Esophagus muscularis mucosa (tissue), 4 donors: ENCODE measurements at regions not wholly inside any gene's neighbourhood (a gene's known extent, or its start where the extent isn't known, plus 50 kb on each side); places are given as distances from the start of the nearest gene placed in this dataset.

ENCODE experiments used
- DNase-seq: peaks from one replicate; pipeline ENCODE4 v3.0.0-alpha.2; 2017; ENCODE audit errors: extremely low spot score
- H3K27ac ChIP-seq, 4 donors: fragments of 200-600 bp; sonication (generic); replicated peaks in 1 of 4; 1 replicate in 3 of 4; 2 replicates in 1 of 4; pipeline ENCODE4 v1.5.1; 2016 to 2019; ENCODE audit warnings: mild to moderate bottlenecking in 1 of 4
- H3K27me3 ChIP-seq, 4 donors: fragments of 200-600 bp; sonication (generic); one replicate each; pipeline versions ENCODE4 v1.5.1 to v1.6.0; 2016 to 2019
- H3K36me3 ChIP-seq, 4 donors: fragments of 200-600 bp; sonication (generic); one replicate each; pipeline ENCODE4 v1.5.1; 2016 to 2019
- H3K4me1 ChIP-seq, 4 donors: fragments of 200-600 bp; sonication (generic); one replicate each; pipeline ENCODE4 v1.5.1; 2016 to 2019
- H3K4me3 ChIP-seq, 4 donors: fragments of 200-600 bp; sonication (generic); 1 replicate in 2 of 4; 2 replicates in 2 of 4; pipeline ENCODE4 v1.5.1; 2016 to 2019; ENCODE audit warnings: mild to moderate bottlenecking in 4 of 4, moderate library complexity in 1 of 4
- H3K9me3 ChIP-seq, 4 donors: fragments of 200-600 bp; sonication (generic); 1 replicate in 3 of 4; 2 replicates in 1 of 4; pipeline ENCODE4 v1.5.1; 2016 to 2019
- EP300 ChIP-seq: sonication (generic); formaldehyde crosslinking; IDR thresholded peaks from one replicate; pipeline ENCODE4 v1.6.1; 2017; ENCODE audit warnings: antibody characterized with exemption
- POLR2A ChIP-seq: fragments of 450-650 bp; IDR thresholded peaks from one replicate; pipeline ENCODE4 v1.6.1; 2017; ENCODE audit warnings: antibody characterized with exemption, moderate library complexity, mild to moderate bottlenecking, low read depth
- POLR2AphosphoS5 ChIP-seq, 2 donors: sonication (generic); formaldehyde crosslinking; IDR thresholded peaks; one replicate each; pipeline ENCODE4 v1.6.1; 2017; ENCODE audit warnings: antibody characterized with exemption in 2 of 2
- WGBS: methylation state at CpG from one replicate; pipeline ENCODE4 v1.1.5; 2018; 5-methylcytosine and 5-hydroxymethylcytosine counted together
- intact Hi-C: fragments of 100-400 bp; cut with DNase I; formaldehyde crosslinking; loops from one replicate; pipeline ENCODE4 v1.15.1; 2023
- TF ChIP-seq, protein P1 (sequence below), 3 experiments: fragments of 200-600 bp in 2 of 3; fragments of 450-650 bp in 1 of 3; sonication (generic) in 2 of 3; IDR thresholded peaks; one replicate each; pipeline ENCODE4 v1.5.1; 2017 to 2019; ENCODE audit warnings: antibody characterized with exemption in 3 of 3, mild to moderate bottlenecking in 2 of 3, moderate library complexity in 1 of 3

DNA sequence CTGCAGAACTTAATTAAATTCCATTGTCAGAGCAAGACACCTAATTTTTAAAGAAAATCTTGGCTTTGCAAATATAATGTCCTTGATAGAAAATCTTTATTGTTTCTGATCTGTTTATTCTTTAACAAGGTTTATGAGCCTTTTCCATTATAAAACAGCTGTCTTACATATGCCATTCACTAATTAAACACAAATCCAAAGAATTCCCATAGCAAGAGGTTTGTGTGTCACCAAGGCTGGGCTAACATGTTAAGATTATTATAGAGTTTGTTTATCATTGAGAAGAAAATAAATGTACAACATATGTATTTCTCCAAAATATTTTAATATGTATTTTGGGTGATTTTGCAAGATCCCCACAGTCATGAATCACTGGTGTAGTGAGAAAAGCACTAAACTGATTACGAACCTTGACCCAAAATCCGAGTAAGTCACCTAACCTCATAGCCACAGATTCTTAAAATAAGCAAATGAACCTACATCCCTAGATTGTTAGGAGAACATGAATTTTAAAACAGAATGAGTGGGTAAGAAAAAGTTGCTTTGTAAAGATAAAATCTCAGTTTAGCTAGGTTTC is 694.8 kb upstream of the INTU start:
- no peaks in the 10 kb centered on the region for H3K9me3 ChIP-seq
- TF ChIP-seq POLR2AphosphoS5 (IDR thresholded peaks at IDR 0.05) (no peak), POLR2A (no peak), EP300 (no peak)
- TF ChIP-seq, protein P1, sequence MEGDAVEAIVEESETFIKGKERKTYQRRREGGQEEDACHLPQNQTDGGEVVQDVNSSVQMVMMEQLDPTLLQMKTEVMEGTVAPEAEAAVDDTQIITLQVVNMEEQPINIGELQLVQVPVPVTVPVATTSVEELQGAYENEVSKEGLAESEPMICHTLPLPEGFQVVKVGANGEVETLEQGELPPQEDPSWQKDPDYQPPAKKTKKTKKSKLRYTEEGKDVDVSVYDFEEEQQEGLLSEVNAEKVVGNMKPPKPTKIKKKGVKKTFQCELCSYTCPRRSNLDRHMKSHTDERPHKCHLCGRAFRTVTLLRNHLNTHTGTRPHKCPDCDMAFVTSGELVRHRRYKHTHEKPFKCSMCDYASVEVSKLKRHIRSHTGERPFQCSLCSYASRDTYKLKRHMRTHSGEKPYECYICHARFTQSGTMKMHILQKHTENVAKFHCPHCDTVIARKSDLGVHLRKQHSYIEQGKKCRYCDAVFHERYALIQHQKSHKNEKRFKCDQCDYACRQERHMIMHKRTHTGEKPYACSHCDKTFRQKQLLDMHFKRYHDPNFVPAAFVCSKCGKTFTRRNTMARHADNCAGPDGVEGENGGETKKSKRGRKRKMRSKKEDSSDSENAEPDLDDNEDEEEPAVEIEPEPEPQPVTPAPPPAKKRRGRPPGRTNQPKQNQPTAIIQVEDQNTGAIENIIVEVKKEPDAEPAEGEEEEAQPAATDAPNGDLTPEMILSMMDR (IDR thresholded peaks at IDR 0.05) = no peak
- H3K27me3 ChIP-seq = no peaks in the 10 kb centered on the region
- 86% methylated on average over 2 of the region's 2 CpGs for WGBS
- no peak for DNase-seq
- H3K36me3 ChIP-seq = no peaks in the 10 kb centered on the region
- intact Hi-C loops = no loop called here
- no peak overlapping the region for H3K4me3 ChIP-seq
- H3K4me1 ChIP-seq = peaks cover 0 to 7% (median 2%) of the 10 kb centered on the region in 4 donors
- H3K27ac ChIP-seq = no peak overlapping the region

DNA sequence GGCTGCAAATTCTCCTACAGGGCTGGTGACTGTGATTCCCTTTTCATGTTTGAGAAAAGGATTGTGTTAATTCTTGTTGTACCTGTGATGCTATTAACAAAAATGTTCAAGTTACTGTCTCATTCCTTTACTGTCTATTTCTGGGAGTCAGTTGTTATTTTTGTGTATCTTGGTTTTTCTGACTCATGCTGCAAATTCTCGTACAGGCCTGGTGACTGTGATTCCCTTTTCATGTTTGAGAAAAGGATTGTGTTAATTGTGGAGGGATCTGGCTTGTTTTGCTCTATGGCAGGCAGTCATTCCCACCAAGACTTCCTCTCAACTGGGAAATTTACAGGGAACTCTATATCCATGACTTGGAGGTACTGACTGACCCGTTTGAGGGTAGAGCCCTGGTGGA is 693.4 kb upstream of the INTU start:
- Histone ChIP-seq H3K9me3 (no peaks in the 10 kb centered on the region), H3K4me3 (no peak overlapping the region), H3K4me1 (peaks cover 0 to 7% (median 2%) of the 10 kb centered on the region in 4 donors), H3K27me3 (no peaks in the 10 kb centered on the region), H3K27ac (no peak overlapping the region), H3K36me3 (no peaks in the 10 kb centered on the region)
- DNase-seq = no peak
- no peak for TF ChIP-seq POLR2AphosphoS5 (IDR thresholded peaks at IDR 0.05)
- no peak for TF ChIP-seq EP300
- TF ChIP-seq, protein P1 (IDR thresholded peaks at IDR 0.05) = no peak
- TF ChIP-seq POLR2A = no peak
- intact Hi-C loops = no loop called here
- 57% methylated on average over 2 of the region's 2 CpGs for WGBS

DNA sequence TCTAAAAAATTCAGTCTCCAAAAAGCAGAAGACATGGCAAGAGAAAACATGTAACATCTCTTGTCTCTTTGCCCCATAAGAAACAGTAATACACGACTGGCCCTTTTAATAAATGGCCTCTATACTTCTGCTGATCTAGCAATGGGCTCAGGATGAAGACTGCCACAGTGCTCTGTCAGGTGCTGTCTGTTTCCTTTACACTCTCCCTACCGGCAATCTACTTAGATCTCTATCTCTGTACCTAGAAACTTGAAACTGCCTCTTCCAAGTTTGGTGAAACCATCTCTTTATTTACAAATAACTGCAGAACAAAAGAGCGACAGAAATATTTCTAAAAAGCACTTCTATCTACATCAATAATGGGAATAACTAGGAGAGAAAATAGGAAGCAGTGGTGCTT is 685.2 kb upstream of the INTU start:
- no peaks in the 10 kb centered on the region for H3K27me3 ChIP-seq
- H3K4me3 ChIP-seq = no peak overlapping the region
- WGBS = 84% methylated on average over 3 of the region's 3 CpGs

DNA sequence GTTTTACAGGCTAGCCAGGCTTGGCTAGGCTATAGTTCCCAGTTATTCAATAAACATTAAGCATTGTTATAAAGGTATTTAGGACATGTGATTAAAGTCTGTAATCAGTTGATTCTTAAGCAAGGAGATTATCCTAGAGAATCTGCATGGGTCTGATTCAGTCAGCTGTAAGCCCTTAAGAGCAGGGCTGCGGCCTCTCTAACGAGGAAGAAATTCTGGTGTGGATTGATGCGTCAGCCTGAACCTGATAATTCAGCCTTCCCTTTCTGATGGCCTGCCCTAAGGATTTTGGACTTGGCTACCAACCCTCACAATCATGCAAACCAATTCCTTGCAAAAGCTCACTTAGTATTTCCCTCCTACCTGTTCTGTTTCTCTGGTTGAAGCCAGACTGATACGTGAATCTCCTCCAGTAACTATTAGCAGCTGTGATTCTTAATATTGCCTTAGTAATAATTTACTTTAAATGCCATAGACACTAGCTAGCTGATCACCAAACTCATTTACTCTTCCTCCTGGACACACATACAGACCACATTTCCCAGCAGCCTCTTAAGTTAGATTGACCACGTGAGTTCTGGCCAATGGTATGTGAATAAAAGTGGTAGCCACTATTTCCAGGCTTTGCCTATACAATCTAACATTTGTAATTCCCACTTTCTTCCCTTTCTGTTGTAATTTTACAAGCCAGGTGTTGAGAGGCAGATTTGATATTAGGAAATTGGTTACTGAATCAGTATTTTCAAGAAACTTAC is 678.0 kb upstream of the INTU start:
- intact Hi-C loops = no loop called here
- H3K9me3 ChIP-seq = no peaks in the 10 kb centered on the region
- WGBS = 94% methylated on average over 5 of the region's 5 CpGs
- no peaks in the 10 kb centered on the region for H3K4me1 ChIP-seq
- H3K36me3 ChIP-seq = no peaks in the 10 kb centered on the region
- no peak for DNase-seq
- no peaks in the 10 kb centered on the region for H3K27me3 ChIP-seq
- no peak overlapping the region for H3K4me3 ChIP-seq
- TF ChIP-seq, protein P1 (IDR thresholded peaks at IDR 0.05) = no peak
- no peak for TF ChIP-seq POLR2AphosphoS5 (IDR thresholded peaks at IDR 0.05)
- H3K27ac ChIP-seq = no peak overlapping the region

More for the DNA sequence above, 685.2 kb upstream of the INTU start:
- intact Hi-C loops = no loop called here
- Histone ChIP-seq H3K4me1 (no peaks in the 10 kb centered on the region), H3K9me3 (no peaks in the 10 kb centered on the region), H3K36me3 (no peaks in the 10 kb centered on the region), H3K27ac (no peak overlapping the region)
- TF ChIP-seq EP300 = no peak
- TF ChIP-seq, protein P1 (IDR thresholded peaks at IDR 0.05) = no peak
- no peak for TF ChIP-seq POLR2A
- DNase-seq = no peak
